Stimulated activated CD8-positive, alpha-beta memory T cell treated with anti-CD3 and anti-CD28 coated beads, Interleukin-4, amount 100 ng/mL, for 48 hours (primary cell): ENCODE measurements at regions not wholly inside any gene's neighbourhood (a gene's known extent, or its start where the extent isn't known, plus 50 kb on each side); places are given as distances from the start of the nearest gene placed in this dataset.
"Not testable (repeated sequence)": the region's sequence is repeated elsewhere in the genome, so short reads cannot be mapped to it uniquely, and the experiment has no call there.

Experiments
- DNase-seq: peaks from one replicate; pipeline ENCODE4 v3.0.0-alpha.2; 2020

DNA sequence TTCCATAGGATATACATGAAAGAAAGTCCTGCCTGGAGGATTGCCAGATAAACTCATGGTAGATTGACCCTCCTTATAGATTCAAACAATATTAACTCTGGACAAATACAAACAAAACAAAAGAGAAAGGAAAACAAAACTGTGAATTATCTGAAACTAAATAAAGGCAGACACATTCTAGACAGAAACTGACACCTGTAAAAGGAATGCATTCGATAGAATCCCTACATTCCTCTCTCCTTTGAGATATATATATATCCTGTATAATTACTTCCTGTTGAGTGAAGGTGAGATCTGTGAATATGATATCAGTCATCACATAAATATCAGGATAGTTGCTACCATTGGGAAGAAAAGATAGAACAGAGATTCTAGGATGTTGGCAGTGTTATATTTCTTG lies 948.4 kb upstream of the ATXN7L3B start:
- no peak for DNase-seq

DNA sequence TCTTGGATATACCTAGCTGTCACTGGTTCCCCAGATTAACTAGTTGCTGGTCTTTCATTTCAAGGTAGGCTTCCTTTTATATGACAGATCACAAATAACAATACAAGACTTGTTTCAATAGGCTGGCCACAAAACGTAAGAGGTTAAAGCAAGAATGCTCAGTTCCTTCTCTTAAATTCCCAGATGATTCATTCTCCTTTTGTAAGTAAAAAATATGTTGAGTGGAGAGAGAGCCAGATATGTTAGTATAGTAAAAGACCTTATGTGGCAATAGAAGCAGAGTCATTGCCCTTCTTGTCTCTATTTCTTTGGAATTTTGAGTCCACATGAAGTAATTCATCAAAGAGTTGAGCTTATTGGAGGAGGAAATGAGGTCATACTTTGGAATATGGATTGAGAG lies 939.0 kb upstream of the ATXN7L3B start:
- no peak for DNase-seq

DNA sequence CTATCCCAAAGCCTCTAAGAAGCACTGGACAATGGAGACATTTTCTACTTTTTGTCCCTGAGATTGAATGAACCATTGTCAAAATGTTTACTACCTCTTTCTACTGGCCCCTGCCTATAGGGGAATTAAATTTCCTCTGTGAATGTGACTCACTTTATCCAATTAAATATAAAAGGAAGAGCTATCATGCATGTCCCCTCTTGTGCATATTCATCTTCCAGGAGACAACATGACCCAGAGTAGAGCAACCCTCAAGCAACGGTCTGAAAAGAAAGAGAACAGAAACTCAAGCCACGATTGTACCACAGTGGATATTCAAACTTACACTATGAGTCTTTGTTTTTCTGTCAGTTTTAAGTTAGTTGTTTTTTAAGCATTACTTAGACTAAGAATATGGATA lies 938.4 kb upstream of the ATXN7L3B start:
- DNase-seq, result no peak

DNA sequence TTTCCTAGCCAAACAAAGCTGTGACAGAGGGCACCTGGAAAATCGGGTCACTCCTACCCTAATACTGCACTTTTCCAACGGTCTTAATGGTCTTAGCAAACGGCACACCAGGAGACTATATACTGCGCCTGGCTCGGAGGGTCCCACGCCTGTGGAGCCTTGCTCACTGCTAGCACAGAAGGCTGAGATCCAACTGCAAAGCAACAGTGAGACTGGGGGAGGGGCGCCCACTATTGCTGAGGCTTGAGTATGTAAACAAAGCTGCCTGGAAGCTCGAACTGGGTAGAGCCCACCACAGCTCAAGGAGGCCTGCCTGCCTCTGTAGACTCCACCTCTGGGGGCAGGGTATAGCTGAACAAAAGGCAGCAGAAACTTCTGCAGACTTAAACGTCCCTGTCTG lies 931.7 kb upstream of the ATXN7L3B start:
- not testable (repeated sequence) for DNase-seq

DNA sequence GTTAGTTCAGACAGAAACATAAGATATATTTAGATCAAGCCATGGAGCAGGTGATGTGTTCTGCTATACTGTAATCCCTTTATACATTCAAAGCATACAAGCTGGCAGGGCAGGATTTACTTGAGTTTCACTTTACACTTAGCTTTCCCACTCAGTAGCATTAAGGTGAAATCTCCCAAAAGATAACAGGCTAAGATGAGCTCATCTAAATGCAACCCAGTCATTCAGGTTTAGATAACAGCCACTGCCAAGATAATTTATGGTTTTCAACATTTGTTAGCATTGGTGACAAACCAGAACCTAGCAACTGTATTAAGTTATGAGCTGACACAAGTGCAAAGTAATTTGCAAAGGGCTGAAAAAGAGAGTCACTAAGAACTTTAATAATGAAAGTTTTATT lies 925.1 kb upstream of the ATXN7L3B start:
- no peak for DNase-seq

DNA sequence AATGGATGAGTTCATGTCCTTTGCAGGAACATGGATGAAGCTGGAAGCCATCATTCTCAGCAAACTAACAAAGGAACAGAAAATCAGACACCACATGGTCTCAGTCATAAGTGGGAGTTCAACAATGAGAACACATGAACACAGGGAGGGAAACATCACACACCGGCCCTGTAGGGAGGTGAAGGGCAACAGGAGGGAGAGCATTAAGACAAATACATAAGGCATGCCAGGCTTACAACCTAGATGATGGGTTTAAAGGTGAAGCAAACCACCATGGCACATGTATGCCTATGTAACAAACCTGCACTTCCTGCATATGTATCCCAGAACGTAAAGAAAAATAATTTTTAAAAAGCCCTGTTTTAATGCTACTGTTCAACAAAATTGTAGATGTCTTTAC lies 914.2 kb upstream of the ATXN7L3B start:
- no peak for DNase-seq

DNA sequence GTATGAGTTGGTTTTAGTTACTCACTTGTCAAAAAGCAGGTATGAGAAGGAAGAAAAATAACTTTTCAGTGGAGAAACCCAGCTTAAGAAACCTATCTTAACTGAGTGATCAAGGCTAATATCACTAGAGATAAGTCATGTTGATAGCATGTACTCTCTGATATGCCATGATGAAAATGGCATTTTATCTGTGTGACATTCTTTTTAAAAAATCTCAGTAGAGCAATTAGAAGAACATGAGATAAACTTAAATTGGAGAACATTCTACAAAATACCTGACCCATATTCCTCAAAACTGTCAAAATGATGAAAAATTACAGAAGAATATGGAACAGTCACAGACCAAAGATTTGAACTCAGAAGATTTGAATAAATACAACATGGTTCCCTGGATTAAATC lies 912.4 kb upstream of the ATXN7L3B start:
- DNase-seq, result no peak

DNA sequence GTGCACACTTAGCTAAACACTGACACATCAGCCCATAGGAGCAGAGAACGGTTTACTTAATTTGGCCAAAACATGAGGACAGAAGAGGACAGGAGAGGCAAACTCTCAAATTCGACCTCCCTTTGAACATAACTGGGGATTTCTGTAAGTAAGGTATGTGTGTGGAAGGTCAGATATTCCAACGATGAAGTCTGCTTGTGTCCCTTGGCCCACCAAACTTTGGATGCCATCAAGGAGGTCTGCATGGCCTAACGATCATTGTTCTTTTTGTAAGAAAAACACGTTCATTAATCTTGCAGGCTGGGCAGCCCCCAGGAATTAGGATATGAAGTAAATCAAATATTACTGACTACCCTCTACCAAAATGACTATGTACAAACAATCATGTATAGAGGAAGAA lies 908.5 kb upstream of the ATXN7L3B start:
- no peak for DNase-seq

DNA sequence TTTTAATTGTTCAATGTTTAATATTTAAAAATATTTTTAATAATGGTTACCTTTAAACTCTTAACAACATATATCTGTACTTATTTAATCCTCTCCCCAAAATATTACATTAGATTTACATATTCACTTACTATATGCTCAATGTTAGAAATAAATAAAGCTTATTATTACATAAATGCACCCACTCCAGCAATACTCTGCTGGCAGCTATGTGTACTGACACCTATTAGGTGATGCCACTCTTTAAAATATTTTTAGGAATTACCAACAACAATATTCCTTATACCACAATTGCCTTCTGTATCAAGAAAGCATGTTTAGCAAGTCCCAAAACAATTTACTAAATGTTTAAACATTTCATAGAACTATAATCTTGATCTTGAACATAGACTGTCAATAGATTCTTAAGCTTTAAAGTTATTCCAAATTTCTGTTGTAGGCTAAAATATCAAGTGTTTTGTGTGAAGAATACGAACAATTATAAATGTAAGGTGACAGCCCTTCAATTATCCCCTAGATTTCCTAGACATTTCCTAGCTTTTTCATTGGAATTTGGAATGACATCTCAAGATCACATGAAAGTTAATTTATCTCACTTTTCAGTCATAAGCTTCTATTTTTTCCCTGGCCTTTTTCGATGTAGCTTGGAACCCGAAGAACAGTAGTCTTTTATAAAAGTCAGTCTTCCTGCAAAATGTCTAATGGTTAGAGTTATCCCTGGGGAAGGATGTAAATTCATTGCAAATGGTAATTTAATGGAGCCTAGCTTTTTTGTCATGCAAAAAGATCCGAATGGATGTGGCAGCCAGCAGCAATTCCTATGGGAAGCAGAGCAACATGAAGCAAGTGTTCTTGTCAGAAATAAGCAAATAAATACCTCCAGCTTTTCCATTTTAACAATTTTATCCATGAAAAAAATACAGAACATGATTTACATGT lies 907.5 kb upstream of the ATXN7L3B start:
- DNase-seq, result no peak

DNA sequence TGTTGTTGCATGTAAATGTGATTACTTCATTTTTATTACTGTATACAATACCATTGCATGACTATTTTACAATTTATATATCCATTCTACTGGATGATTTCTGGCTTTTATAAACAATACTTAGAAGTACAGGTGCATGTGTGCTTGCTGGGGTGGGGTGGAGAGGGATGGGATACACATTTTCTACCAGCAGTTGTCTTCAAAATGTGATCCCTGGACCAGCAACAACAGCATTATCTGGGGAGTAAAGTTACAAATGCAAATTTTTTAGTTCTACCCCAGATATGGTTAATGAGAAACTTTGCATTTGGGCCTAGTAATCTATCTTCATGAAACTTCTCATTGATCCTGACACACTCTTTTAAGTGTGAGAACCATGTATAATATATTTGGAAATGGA lies 905.4 kb upstream of the ATXN7L3B start:
- no peak for DNase-seq

DNA sequence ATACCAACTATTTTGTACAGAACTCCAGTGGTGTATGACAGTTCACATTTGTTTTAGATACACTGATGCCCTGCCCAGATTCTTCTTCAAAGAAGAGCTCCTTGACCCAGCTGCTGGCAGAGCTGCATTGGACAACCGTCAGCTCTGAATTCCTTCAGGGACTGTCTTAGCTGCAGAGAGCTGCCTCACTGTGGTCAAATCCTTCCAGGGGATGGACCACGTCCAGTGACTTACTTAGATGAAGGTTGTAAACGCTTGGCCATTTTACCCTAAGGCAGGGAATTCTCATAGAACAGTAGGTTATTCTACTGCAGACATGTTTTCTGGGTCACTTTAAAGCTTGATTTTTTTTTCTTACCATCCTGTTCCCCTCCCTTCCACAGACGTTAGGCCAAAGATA lies 905.0 kb upstream of the ATXN7L3B start:
- DNase-seq, result no peak

DNA sequence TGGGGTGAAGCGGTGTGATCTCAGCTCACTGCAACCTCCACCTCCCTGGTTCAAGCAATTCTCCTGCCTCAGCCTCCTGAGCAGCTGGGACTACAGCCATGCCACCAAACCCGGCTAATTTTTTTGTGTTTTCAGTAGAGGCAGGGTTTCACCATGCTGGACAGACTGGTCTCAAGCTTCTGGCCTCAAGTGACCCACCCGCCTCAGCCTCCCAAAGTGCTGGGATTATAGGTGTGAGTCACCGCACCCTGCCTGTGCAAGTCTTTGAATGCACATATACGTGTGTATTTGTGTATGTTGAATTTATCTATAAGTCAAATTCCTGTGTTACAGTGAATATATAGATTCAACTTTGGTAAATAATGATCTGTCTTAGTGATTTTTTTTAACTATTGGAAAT lies 898.2 kb upstream of the ATXN7L3B start:
- DNase-seq, result not testable (repeated sequence)

DNA sequence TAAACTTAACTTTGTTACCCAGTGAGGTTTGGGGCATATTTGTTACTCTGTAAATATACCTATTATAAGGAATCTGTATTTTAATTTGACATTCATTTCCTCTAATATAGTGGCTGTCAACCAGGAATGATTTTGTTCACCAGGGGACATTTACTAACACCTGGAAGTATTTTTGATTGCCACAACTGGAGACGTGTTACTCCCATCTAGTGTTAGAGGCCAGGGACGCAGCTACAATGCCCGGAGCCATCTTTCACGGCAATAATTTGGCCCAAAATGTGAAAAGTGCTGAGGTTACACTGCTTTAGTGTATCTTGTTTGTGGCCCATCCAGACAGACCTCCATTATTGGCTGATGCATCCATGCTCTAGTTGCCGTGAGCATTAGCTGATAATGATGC lies 881.3 kb upstream of the ATXN7L3B start:
- DNase-seq, result no peak

DNA sequence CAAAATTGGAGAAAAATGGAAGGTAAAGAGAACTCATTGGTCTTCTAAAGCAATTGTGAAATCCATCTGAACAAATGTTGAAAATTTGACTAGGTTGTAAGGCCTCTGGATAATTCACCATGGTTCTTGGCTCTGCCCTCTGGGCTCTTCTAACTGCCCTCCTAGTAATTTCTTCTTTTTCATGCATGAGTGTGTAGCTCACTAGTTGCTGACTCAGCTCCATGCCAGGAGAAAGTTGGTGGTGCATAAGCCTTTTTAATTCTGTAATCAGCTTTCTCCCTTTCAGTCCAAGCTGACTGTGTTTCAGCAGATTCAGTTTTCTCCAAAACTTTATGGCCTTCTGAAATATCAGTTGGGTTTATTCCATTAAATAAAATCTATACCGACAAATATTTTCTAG lies 877.8 kb upstream of the ATXN7L3B start:
- DNase-seq, result no peak

DNA sequence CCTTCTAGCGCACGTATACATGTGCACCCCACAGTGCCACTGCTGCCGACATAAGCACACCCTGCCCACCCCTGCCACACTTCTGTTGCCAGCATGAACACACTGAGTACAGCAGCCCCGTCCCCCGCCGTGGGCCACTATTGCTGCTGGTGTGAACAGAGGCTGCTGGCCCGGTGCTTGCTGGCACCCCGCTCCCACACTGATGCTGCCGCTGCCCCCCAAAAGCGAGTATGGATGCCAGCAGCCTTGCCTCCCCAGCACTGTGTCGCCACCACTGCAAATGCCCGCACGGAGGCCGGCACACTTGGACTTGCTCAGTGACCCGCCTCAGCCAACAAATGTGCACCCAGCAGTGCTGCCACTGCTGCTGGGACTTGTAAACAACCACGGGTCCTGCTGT lies 872.4 kb upstream of the ATXN7L3B start:
- DNase-seq, result no peak

DNA sequence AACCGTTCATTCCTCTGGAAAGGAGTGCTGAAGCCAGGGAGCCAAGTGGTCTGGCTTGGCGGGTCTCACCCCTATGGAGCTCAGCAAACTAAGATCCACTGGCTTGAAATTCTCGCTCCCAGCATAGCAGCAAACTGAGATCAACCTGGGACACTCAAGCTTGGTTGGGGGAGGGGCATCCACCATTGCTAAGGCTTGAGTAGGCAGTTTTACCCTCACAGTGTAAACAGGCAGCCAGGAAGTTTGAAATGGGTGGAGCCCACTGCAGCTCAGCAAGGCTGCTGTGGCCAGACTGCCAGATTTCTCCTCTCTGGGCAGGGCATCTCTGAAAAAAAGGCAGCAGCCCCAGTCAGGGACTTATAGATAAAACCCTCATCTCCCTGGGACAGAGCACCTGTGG lies 866.1 kb upstream of the ATXN7L3B start:
- not testable (repeated sequence) for DNase-seq

DNA sequence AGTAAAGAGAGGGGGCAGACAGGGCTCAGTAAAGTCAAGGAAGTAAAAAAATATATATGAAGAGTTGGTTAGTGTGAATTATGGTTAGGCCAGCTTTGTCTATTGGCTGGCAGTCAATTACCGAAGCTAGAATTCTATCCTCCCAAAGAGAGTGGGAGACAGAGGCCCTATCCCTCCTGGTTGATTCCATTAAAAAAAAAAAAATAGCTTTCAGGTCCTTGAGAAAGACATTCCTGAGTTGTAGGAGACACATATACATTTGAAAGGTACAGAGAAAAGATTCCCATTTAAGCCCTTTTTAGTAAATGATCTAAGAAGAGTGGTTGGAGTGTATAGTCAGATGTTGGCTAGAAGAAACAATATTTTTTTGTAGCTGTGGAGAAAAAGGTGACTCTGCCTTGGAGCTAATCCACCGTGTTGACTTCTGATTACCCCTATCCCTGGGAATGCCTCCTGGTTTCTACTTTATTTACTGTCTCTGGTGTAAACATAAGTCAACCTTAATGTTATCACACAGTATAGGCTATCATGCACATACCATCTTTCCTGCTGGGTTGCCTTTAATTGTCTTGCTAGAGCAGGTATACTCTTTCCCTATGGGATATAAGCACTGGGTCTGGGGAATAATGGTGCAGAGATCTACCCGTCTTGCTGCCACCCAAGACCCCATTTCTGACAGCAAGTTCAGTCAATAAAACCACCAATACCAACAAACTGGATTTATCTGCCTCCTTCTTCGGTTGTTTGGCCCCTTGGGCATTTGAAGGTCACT lies 859.9 kb upstream of the ATXN7L3B start:
- DNase-seq, result no peak

DNA sequence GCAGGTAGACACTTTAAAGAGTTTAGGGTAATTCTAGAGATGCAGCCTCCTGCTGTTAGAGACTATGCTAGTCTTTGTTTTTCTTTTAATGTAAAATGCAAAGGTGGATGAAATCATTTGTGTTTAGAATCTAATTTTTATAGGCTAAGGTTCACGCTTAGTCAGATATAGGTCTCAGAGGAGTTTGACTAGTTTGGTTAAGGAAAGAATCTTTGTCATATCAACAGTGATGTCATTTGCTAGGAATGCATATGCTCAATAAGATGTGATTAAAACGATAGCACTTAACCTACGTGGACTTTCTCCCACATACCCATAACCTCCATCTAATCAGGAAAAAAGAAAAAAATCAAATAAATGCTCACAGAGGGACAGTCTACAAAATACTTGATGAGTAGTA lies 859.3 kb upstream of the ATXN7L3B start:
- no peak for DNase-seq

DNA sequence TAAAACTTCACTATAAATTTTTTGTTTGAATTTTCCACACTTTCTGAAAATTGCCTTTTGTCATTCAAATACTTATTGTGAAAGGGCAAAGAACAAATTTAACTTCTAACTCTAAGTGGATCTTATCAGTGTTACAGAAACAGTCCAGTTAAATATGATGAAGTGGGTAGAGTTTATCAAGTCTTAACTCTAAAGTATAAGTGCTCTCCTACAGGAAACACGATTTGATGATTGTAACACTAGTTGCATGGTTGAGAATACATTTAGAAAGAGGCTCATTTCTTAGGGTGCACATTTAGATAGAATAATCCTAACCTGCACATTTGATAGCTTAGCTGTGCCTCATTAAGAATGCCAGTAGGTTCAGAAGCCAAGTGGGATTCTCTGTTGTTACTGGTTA lies 838.3 kb upstream of the ATXN7L3B start:
- DNase-seq, result no peak

DNA sequence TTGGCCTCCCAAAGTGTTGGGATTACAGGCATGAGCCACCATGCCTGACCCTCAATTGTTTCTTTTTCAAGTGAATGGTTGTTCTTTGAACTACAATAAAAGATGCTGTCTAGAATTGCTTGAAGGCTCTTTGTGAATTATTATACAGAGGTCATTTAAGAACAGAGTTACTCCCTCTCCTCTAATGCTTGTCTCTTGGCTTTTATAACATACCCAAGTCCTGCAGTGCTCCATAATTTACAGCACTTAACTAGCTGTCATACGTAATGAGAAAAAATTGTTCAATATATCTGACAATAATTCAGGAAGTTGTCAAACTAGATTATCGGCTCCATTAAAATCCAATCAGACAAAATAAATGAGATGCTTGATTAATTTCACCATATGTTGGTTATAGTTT lies 823.0 kb upstream of the ATXN7L3B start:
- no peak for DNase-seq

DNA sequence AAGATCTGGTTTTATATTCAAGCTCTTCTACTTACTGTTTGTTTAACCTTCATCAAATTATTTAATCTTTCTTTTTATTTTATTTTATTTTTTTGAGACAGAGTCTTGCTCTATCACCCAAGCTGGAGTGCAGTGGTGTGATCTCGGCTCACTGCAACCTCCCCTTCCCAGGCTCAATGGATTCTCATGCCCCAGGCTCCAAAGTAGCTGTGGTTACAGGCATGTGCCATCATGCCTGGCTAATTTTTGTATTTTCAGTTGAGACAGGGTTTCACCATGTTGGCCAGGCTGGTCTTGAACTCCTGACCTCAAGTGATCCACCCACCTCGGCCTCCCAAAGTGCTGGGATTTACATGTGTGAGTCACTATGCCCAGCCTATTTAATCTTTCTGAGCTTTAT lies 821.5 kb upstream of the ATXN7L3B start:
- not testable (repeated sequence) for DNase-seq

DNA sequence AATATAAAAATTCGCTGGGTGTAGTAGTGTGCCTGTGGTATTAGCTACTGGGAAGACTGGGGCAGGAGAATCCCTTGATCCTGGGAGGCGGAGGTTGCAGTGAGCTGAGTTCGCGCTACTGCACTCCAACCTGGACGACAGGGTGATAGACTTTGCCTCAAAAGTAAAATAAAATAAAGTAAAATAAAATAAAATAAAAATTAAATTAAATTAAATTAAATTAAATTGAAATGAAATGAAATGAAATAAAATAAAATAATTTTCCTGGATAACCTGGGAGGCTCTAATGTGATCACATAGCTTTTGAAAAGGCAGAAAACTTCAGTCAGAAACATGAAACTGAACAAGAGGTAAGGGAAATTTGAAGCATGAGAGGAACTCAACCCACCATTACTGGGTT lies 818.4 kb upstream of the ATXN7L3B start:
- no peak for DNase-seq

DNA sequence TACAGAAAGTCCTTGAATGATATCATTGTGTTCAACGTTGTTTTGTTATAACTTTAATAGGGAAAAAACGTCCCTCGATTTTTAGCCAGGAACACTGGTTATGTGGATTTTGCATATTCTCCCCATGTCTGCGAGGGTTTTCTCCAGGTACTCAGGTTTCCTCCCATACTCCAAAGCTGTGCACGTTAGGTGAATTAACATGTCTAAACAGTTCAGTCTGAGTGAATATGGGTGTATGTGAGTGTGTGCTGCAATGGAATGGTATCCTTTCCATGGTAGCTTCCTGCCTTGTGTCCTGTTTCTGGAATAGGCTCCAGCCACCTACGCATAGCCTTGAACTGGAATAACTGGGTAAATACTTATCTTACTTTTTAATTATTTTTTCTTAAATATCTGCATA lies 810.8 kb upstream of the ATXN7L3B start:
- no peak for DNase-seq

DNA sequence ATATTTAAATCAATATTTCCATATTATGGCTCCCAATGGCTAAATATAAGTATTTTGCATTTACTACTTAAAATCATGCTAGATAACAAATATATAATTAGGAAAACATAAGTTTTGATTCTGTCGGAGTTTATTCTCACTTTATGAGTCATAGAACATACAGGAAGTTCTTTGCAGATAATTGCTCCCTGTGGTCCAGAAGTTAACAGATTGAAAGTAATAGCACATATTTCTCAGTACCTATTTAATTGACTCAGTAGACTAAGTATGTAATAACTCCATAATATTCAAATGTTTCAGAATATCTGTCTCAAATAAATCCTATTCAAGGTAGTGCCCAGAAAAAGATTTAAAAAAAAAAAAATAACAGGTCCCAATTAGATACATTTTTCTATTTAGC lies 806.0 kb upstream of the ATXN7L3B start:
- no peak for DNase-seq
